SK-N-SH (cell line): ENCODE measurements at regions not wholly inside any gene's neighbourhood (a gene's known extent, or its start where the extent isn't known, plus 50 kb on each side); places are given as distances from the start of the nearest gene placed in this dataset.

Experiments used
- CTCF ChIA-PET: fragments of 300-600, 350-600 bp; formaldehyde crosslinking; extraction: SDS; loops from one replicate; lab custom pipeline; 2021; lab: Yijun Ruan, JAX
- POLR2A ChIA-PET: fragments of 350-600 bp; sonication (Branson Sonifier 250); formaldehyde crosslinking; extraction: SDS; loops from one replicate; lab custom pipeline; 2020; ENCODE audit warnings: antibody characterized with exemption, inconsistent platforms; lab: Yijun Ruan, JAX
- DNase-seq: peaks from one replicate; pipeline ENCODE4 v3.0.0; 2012
- H2AFZ ChIP-seq: fragments of 200-600 bp; sonication (generic); 2 replicates; pipeline ENCODE4 v1.8.1; 2016; ENCODE audit warnings: antibody characterized with exemption, mild to moderate bottlenecking, low read depth
- H3F3A ChIP-seq: fragments of 200-600 bp; sonication (generic); replicated peaks from 2 replicates; pipeline ENCODE3; 2016; ENCODE audit warnings: antibody characterized with exemption, mild to moderate bottlenecking; ENCODE audit not compliant: insufficient read depth
- H3K27ac ChIP-seq, 2 experiments: fragments of 200-500 bp in 1 of 2; fragments of 200-600 bp in 1 of 2; sonication (Bioruptor generic) in 1 of 2; sonication (generic), shearing (Covaris generic) in 1 of 2; 2 replicates each; pipeline versions ENCODE4 v1.5.1 to v1.6.1; 2014 to 2016; ENCODE audit warnings: low read depth in 2 of 2, inconsistent platforms in 1 of 2, low read length in 1 of 2, mild to moderate bottlenecking in 1 of 2, mixed read lengths in 1 of 2
- H3K27me3 ChIP-seq: fragments of 200-600 bp; sonication (generic), shearing (Covaris generic); 2 replicates; pipeline ENCODE4 v1.6.1; 2016; ENCODE audit warnings: mixed run types; ENCODE audit not compliant: insufficient read depth
- H3K36me3 ChIP-seq, 2 experiments: fragments of 200-500 bp in 1 of 2; fragments of 200-600 bp in 1 of 2; sonication (Bioruptor generic) in 1 of 2; sonication (generic) in 1 of 2; replicated peaks in 1 of 2; 2 replicates each; pipeline versions ENCODE3 to v1.5.1; 2014 to 2016; ENCODE audit warnings: low read length in 1 of 2, mild to moderate bottlenecking in 1 of 2; ENCODE audit not compliant: insufficient read depth in 2 of 2, control insufficient read depth in 1 of 2
- H3K4me1 ChIP-seq, 2 experiments: fragments of 200-500 bp in 1 of 2; fragments of 200-600 bp in 1 of 2; sonication (Bioruptor generic) in 1 of 2; sonication (generic), shearing (Covaris generic) in 1 of 2; 2 replicates each; pipeline versions ENCODE4 v1.5.1 to v1.6.1; 2014 to 2016; ENCODE audit warnings: low read depth in 1 of 2, low read length in 1 of 2, mixed run types in 1 of 2; ENCODE audit not compliant: insufficient read depth in 2 of 2, control insufficient read depth in 1 of 2
- H3K4me2 ChIP-seq: fragments of 200-600 bp; sonication (generic), shearing (Covaris generic); 2 replicates; pipeline ENCODE4 v1.6.1; 2017; ENCODE audit warnings: mixed run types
- H3K4me3 ChIP-seq, 2 experiments: fragments of 200-500 bp in 1 of 2; fragments of 200-600 bp in 1 of 2; sonication (Bioruptor generic) in 1 of 2; sonication (generic), shearing (Covaris generic) in 1 of 2; 2 replicates each; pipeline versions ENCODE4 v1.5.1 to v1.8.1; 2014 to 2016; ENCODE audit warnings: low read depth in 2 of 2, inconsistent platforms in 1 of 2, low read length in 1 of 2, mild to moderate bottlenecking in 1 of 2, mixed read lengths in 1 of 2, moderate library complexity in 1 of 2
- H3K79me2 ChIP-seq: fragments of 200-600 bp; sonication (generic); 2 replicates; pipeline ENCODE4 v1.8.1; 2017; ENCODE audit warnings: mild to moderate bottlenecking; ENCODE audit not compliant: insufficient read depth
- H3K9ac ChIP-seq: fragments of 200-600 bp; sonication (generic); 2 replicates; pipeline ENCODE4 v1.6.1; 2017; ENCODE audit warnings: mixed run types
- H3K9me2 ChIP-seq: fragments of 200-600 bp; sonication (generic); 2 replicates; pipeline ENCODE4 v1.6.1; 2017; ENCODE audit warnings: mixed run types
- H3K9me3 ChIP-seq: fragments of 200-600 bp; sonication (generic); 2 replicates; pipeline ENCODE4 v1.6.1; 2017; ENCODE audit warnings: mixed run types, mild to moderate bottlenecking, moderate library complexity
- H4K20me1 ChIP-seq: fragments of 200-600 bp; sonication (generic); 2 replicates; pipeline ENCODE4 v1.6.1; 2017; ENCODE audit warnings: mild to moderate bottlenecking, mixed run types; ENCODE audit not compliant: insufficient read depth
- CHD2 ChIP-seq: fragments of 150-350 bp; IDR thresholded peaks from 2 replicates; pipeline ENCODE4 v1.6.1; 2018; ENCODE audit warnings: low read length; ENCODE audit not compliant: partially characterized antibody
- CTCF ChIP-seq: fragments of 200-600 bp; sonication (generic); IDR thresholded peaks from 2 replicates; pipeline ENCODE4 v1.6.1; 2017; ENCODE audit warnings: antibody characterized with exemption, mild to moderate bottlenecking, moderate library complexity
- EZH2phosphoT487 ChIP-seq: fragments of 200-600 bp; sonication (generic); IDR thresholded peaks from 2 replicates; pipeline ENCODE4 v1.6.1; 2017; ENCODE audit warnings: low read depth, mixed run types, mild to moderate bottlenecking, antibody characterized with exemption, moderate library complexity, borderline replicate concordance
- FOSL2 ChIP-seq: IDR thresholded peaks from 2 replicates; pipeline ENCODE4 v1.4.0; 2012; ENCODE audit warnings: low read depth, mild to moderate bottlenecking, moderate library complexity, borderline replicate concordance
- GATA2 ChIP-seq: sonication (generic); formaldehyde crosslinking; IDR thresholded peaks from 2 replicates; pipeline ENCODE4 v1.5.0; 2020; ENCODE audit warnings: mild to moderate bottlenecking, missing genetic modification reagents
- JUND ChIP-seq: IDR thresholded peaks from 2 replicates; pipeline ENCODE4 v1.4.0; 2012
- MAX ChIP-seq: IDR thresholded peaks from 2 replicates; pipeline ENCODE4 v1.4.0; 2012; ENCODE audit warnings: low read depth
- POLR2AphosphoS5 ChIP-seq: IDR thresholded peaks from 2 replicates; pipeline ENCODE4 v1.6.1; 2012; ENCODE audit warnings: low read depth, low read length
- REST ChIP-seq: IDR thresholded peaks from 2 replicates; pipeline ENCODE4 v1.6.1; 2012; ENCODE audit warnings: mild to moderate bottlenecking, low read depth, low read length, moderate library complexity
- RFX5 ChIP-seq: IDR thresholded peaks from 2 replicates; pipeline ENCODE4 v1.6.1; 2012; ENCODE audit warnings: mild to moderate bottlenecking, improper control_type of control experiment, low read length
- RXRA ChIP-seq: IDR thresholded peaks from 2 replicates; pipeline ENCODE4 v1.4.0; 2012; ENCODE audit warnings: low read depth, mild to moderate bottlenecking, borderline replicate concordance
- SIN3A ChIP-seq: IDR thresholded peaks from 2 replicates; pipeline ENCODE4 v1.6.1; 2012; ENCODE audit warnings: low read depth, mild to moderate bottlenecking, low read length, moderate library complexity, borderline replicate concordance
- SMC3 ChIP-seq: IDR thresholded peaks from 2 replicates; pipeline ENCODE4 v1.6.1; 2012; ENCODE audit warnings: low read depth, low read length, improper control_type of control experiment
- TEAD4 ChIP-seq: IDR thresholded peaks from 2 replicates; pipeline ENCODE4 v1.4.0; 2012; ENCODE audit warnings: mild to moderate bottlenecking, borderline replicate concordance; ENCODE audit not compliant: insufficient read depth
- ZBTB33 ChIP-seq: IDR thresholded peaks from 2 replicates; pipeline ENCODE4 v1.4.0; 2012; ENCODE audit warnings: low read depth, borderline replicate concordance
- WGBS: methylation state at CpG from one replicate; pipeline ENCODE4 v1.1.6; 2017; ENCODE audit warnings: low lambda C conversion rate; 5-methylcytosine and 5-hydroxymethylcytosine counted together

- no peak for TF ChIP-seq ZBTB33
- no peak for TF ChIP-seq SMC3
- no peak for TF ChIP-seq REST
- TF ChIP-seq SIN3A, result no peak
- TF ChIP-seq EZH2phosphoT487, result no peak
- TF ChIP-seq CTCF, result no peak
- TF ChIP-seq RFX5, result no peak
- no peak for TF ChIP-seq POLR2AphosphoS5
- no peak for TF ChIP-seq RXRA
Measured at GRCh38 chr11:110988671-110989070, 256.9 kb upstream of the POU2AF2 start (continued).

GRCh38 chr11:110986016-110986415 lies 259.5 kb upstream of the POU2AF2 start:
- Histone ChIP-seq H3K27ac (no peak overlapping the region), H3K36me3 (no peaks in the 10 kb centered on the region), H3F3A (no peaks in the 10 kb centered on the region), H4K20me1 (no peaks in the 10 kb centered on the region), H3K9me3 (no peaks in the 10 kb centered on the region), H3K4me2 (no peak overlapping the region), H3K79me2 (no peaks in the 10 kb centered on the region), H3K4me1 (peaks cover 0 to 3% of the 10 kb centered on the region in 2 experiments; a peak in 3 of 4 replicates), H3K4me3 (no peak overlapping the region), H3K27me3 (no peaks in the 10 kb centered on the region), H3K9me2 (no peaks in the 10 kb centered on the region), H2AFZ (no peak overlapping the region), H3K9ac (no peak overlapping the region)
- no peak for DNase-seq
- 79% methylated on average over 7 of the region's 7 CpGs for WGBS
- TF ChIP-seq JUND, result no peak
- no peak for TF ChIP-seq ZBTB33
- no peak for TF ChIP-seq FOSL2
- TF ChIP-seq MAX, result no peak
- no peak for TF ChIP-seq GATA2 (CRISPR knock-in tag)
- no peak for TF ChIP-seq CTCF
- TF ChIP-seq TEAD4, result no peak
- TF ChIP-seq CHD2, result no peak
- ChIA-PET POLR2A (no interaction called here), CTCF (no interaction called here)
